Stimulated activated naive CD8-positive, alpha-beta T cell treated with anti-CD3 and anti-CD28 coated beads, Interleukin-15, Interleukin-2, amounts not matched to agents 100 ng/mL and 50 ng/mL, for 24 hours (primary cell): ENCODE measurements at regions not wholly inside any gene's neighbourhood (a gene's known extent, or its start where the extent isn't known, plus 50 kb on each side); places are given as distances from the start of the nearest gene placed in this dataset.

Experiments
- H3K27ac Mint-ChIP-seq: one replicate; pipeline ENCODE4 v1.8.0; 2021; ENCODE audit warnings: mild to moderate bottlenecking, mixed read lengths
- H3K27me3 Mint-ChIP-seq: one replicate; pipeline ENCODE4 v1.8.0; 2021; ENCODE audit warnings: mixed read lengths
- H3K36me3 Mint-ChIP-seq: one replicate; pipeline ENCODE4 v1.8.0; 2021; ENCODE audit warnings: low read depth, mixed read lengths
- H3K4me1 Mint-ChIP-seq: one replicate; pipeline ENCODE4 v1.8.0; 2021; ENCODE audit warnings: low read depth, mixed read lengths
- H3K4me3 Mint-ChIP-seq: one replicate; pipeline ENCODE4 v1.8.0; 2021; ENCODE audit warnings: mild to moderate bottlenecking, mixed read lengths
- H3K9me3 Mint-ChIP-seq: one replicate; pipeline ENCODE4 v1.8.0; 2021; ENCODE audit warnings: mixed read lengths

DNA sequence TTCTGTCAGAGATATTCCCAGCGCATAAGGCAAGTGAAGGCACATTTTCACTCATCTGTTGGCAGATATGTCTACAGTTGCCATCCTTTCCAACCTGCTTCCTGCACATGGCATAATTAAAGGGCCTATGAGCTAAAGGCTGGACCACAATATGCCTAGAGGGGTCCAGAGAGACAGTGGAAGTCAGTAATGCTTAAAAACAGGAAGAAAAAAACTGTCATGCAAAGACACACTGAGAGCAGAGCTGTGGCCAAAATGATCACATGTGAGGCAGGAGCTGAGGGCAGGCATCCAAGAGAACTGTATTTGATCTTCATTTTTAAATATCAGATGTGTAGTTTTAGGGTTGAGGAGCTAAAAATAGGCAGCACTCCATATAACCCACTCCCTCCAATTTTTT is 125.0 kb upstream of the BACH2 start:
- Mint-ChIP-seq H3K27ac (no peak overlapping the region), H3K4me3 (no peak overlapping the region), H3K4me1 (peaks cover 30% of the 10 kb centered on the region), H3K36me3 (no peaks in the 10 kb centered on the region), H3K27me3 (no peaks in the 10 kb centered on the region), H3K9me3 (peaks cover 4% of the 10 kb centered on the region)

DNA sequence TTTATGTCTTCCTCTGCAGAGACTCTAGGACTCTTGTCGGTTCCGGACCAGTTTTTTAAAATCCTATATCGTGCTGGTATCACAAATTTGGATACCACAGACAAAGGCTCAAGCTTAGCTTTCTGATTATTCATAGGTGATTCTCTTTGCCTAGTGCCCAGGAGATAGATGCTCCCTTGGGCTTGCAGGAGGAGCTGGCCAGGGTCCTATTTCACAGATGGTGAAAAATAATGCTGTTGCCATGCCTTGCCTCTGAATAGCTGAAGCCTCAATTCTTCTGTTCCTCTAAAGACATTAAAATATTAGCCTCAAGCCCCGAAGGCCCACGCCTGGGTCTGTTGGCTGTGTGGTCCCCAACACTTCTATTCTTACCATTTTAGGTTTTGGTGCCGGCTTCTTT is 123.9 kb upstream of the BACH2 start:
- Mint-ChIP-seq H3K4me3 (no peak overlapping the region), H3K27ac (no peak overlapping the region), H3K27me3 (no peaks in the 10 kb centered on the region), H3K9me3 (peaks cover 4% of the 10 kb centered on the region), H3K36me3 (no peaks in the 10 kb centered on the region), H3K4me1 (peaks cover 27% of the 10 kb centered on the region)

DNA sequence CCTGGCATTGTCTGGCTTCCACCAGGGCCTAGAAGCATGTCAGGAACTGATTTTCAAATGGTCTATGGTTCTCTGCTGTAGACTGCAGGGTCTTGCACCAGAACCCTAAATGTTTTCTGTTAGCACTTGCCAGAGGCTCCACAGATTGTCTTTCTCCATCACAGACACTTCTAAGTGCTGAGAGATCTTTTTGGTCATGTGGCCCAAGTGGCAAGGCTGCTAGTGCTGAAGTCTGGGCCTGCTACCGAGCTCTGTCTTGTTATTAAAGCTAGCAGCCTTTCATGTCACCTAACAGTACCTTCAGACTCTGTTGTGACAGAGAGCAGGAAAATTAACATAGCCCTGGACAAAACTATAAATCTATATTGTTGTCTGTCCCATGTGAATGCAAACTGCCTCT is 120.7 kb upstream of the BACH2 start:
- H3K27ac Mint-ChIP-seq = no peak overlapping the region
- H3K27me3 Mint-ChIP-seq = no peaks in the 10 kb centered on the region
- H3K4me1 Mint-ChIP-seq = peaks cover 39% of the 10 kb centered on the region
- no peaks in the 10 kb centered on the region for H3K36me3 Mint-ChIP-seq
- no peak overlapping the region for H3K4me3 Mint-ChIP-seq
- H3K9me3 Mint-ChIP-seq = peaks cover 4% of the 10 kb centered on the region

DNA sequence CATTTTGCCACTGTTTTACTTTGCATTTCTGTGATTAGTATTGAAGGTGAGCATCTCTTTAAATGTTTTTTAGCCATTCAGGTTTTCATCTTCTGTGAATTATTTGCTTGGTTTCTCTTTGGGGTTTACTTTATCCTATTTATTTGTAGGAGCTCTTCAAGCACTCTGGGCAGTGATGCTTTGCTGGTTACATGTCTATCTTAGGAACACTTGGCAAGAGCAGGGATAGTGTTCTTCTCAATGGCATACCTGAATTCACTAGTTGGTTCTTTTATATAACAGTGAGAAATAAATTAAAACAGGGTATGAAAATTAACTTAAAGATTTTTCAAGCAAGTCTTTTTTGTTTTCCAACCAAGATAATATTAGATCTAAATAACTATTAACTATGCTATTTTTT is 119.7 kb upstream of the BACH2 start:
- peaks cover 50% of the 10 kb centered on the region for H3K4me1 Mint-ChIP-seq
- H3K27ac Mint-ChIP-seq = no peak overlapping the region

DNA sequence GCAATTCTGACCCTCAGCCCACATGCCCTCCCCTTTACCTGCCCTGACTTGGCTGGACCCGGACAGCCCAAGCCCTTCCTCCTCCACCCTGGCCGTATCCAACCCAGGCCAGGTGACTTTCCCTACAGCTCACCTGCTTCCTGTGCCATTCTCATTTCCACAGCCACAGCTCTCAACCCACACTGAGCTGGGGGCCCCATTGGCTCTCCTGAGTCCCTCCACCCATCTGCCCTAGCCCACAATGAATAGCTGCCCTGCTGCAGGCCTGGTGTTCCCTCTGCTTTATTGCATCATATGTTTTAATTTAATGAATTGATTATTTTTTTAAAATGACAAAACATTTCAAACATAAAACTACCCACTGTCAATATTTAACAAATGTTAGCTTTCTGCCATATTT is 118.5 kb upstream of the BACH2 start:
- Mint-ChIP-seq H3K27ac (peak overlapping the region; percentile 72), H3K36me3 (no peaks in the 10 kb centered on the region), H3K4me1 (peaks cover 60% of the 10 kb centered on the region), H3K27me3 (no peaks in the 10 kb centered on the region), H3K9me3 (peaks cover 4% of the 10 kb centered on the region), H3K4me3 (no peak overlapping the region)

More for the DNA sequence above, 119.7 kb upstream of the BACH2 start:
- no peaks in the 10 kb centered on the region for H3K36me3 Mint-ChIP-seq
- no peak overlapping the region for H3K4me3 Mint-ChIP-seq
- peaks cover 4% of the 10 kb centered on the region for H3K9me3 Mint-ChIP-seq
- no peaks in the 10 kb centered on the region for H3K27me3 Mint-ChIP-seq

DNA sequence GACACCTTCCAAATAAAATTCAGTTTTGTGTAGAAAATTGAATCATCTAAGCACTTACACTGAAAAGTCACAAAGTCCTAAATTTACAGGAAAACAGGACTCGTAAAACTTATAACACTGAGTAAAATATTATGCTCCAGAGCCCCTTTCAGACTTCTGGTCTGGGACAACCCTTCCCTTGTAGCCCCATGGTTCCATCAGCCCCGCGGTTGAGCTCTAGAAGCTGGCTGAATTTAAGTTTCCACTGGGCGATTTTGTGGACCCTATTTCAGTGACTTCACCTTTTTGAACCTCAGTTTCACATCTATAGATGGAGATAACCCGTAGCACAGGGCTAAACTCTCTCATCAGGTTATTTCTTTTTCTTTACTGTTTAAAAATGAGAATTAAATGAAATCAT is 117.7 kb upstream of the BACH2 start:
- peak overlapping the region; percentile 67 for H3K4me3 Mint-ChIP-seq
- no peaks in the 10 kb centered on the region for H3K36me3 Mint-ChIP-seq
- no peaks in the 10 kb centered on the region for H3K27me3 Mint-ChIP-seq
- H3K9me3 Mint-ChIP-seq = peaks cover 4% of the 10 kb centered on the region
- peak overlapping the region; percentile 94 for H3K27ac Mint-ChIP-seq
- H3K4me1 Mint-ChIP-seq = peaks cover 67% of the 10 kb centered on the region

DNA sequence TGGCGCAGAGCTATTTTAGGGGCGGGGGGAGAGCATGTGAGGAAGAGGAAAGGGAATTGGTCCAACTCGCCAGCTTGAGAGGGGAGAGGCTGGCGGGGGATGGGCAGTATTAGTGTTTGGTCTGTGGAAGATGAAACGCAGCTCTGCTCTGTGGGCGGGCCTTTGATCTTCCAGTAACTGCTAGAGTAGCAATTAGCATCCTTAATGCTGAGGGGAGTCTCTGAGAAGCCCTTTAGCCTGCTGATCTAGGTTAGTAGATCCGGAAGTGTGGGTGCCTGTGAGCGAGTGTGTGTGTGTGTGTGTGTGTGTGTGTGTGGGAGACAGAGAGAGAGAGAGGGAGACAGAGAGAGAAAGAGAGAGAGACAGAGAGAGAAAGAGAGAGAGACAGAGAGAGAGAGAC is 117.2 kb upstream of the BACH2 start:
- H3K27ac Mint-ChIP-seq = peak overlapping the region; percentile 94
- H3K27me3 Mint-ChIP-seq = no peaks in the 10 kb centered on the region
- H3K36me3 Mint-ChIP-seq = no peaks in the 10 kb centered on the region
- peak overlapping the region; percentile 67 for H3K4me3 Mint-ChIP-seq
- H3K9me3 Mint-ChIP-seq = peaks cover 2% of the 10 kb centered on the region
- H3K4me1 Mint-ChIP-seq = peaks cover 72% of the 10 kb centered on the region

DNA sequence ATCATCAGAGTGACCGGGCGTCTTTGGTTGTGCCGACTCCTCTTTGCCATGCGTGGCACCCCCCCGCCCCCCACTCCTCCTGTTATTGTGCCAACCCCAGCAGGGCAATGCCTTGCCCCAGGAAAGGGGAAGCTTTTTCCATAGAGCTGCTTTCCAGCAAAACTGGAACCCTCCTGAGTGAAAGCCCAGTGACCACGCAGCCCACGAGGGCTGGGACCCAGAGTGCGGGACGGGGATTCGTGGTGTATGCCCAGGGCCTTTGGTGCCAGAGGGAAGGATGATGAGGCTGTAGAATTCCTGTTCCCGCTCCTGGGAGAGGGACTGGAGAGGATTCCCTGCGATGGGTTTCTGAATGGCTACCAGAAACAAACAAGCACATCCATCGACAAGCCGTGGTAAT is 116.8 kb upstream of the BACH2 start:
- no peaks in the 10 kb centered on the region for H3K9me3 Mint-ChIP-seq
- peaks cover 74% of the 10 kb centered on the region for H3K4me1 Mint-ChIP-seq
- peak overlapping the region; percentile 94 for H3K27ac Mint-ChIP-seq
- H3K36me3 Mint-ChIP-seq = no peaks in the 10 kb centered on the region
- peak overlapping the region; percentile 67 for H3K4me3 Mint-ChIP-seq
- H3K27me3 Mint-ChIP-seq = no peaks in the 10 kb centered on the region

DNA sequence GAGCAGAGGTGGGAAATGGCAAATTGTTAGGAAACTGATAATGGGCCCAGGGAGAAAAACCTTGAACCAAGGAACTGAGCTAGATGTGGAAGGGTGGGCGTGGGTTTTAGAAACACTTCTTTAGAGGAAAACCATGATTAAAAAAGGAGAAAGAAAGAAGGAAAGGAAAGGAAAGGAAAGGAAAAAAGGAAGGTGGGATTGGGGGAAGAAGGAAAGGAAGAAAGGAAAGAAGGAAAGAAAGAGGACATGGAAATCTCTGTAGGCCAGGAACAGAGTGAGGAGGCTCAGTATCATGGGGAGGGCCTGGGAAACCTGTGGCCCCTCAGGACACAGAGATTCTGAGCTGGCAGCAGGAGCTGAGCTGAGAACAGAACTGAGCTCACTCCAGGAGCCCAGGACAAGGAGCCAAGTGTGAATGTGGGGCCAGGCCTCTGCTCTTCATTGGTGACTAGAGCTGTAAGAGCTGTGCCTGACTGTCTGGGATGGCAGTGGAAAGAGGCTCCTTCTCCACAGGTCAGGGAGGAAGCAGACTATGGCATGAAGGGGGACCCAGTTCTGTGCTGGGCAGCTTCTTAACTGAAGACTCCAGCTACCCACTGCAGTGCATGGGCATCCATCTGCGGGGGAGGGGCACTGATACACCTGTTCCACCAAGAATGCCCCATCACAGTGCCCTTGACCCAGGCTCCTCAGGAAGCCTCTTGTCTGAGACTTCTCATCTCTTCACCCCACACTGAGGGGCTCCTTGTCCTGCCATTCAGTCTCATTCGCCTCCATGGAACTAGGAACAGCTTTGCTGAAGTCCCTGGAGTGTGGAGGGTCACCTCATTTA is 116.1 kb upstream of the BACH2 start:
- Mint-ChIP-seq H3K9me3 (no peaks in the 10 kb centered on the region), H3K27ac (peak overlapping the region; percentile 94), H3K36me3 (no peaks in the 10 kb centered on the region), H3K27me3 (no peaks in the 10 kb centered on the region), H3K4me1 (peaks cover 74% of the 10 kb centered on the region), H3K4me3 (no peak overlapping the region)

DNA sequence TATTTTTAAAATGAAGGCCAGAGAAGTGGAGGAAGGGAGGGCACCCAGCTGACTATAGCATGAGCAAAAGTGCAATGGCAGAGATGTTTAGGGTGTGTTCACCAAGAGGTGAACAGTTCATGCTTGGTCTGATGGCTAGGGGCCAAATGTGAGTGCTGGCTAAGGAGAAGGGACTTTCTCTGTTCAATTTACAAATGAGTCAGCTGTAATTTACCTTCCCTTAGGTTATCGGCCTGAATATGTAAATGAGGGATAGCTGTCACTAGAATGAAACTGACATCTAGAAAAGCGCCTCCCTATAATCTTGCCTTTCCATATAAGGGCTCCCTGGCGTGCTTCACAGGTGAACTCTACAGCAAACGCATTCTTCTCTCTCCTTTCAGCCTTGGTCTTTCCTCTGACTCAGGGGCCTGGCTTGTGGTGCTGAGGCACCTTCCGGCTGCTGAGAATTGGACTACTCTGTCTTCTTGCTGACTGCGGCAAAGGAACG is 114.7 kb upstream of the BACH2 start:
- no peaks in the 10 kb centered on the region for H3K9me3 Mint-ChIP-seq
- no peaks in the 10 kb centered on the region for H3K36me3 Mint-ChIP-seq
- no peaks in the 10 kb centered on the region for H3K27me3 Mint-ChIP-seq
- peak overlapping the region; percentile 81 for H3K27ac Mint-ChIP-seq
- H3K4me1 Mint-ChIP-seq = peaks cover 85% of the 10 kb centered on the region
- H3K4me3 Mint-ChIP-seq = no peak overlapping the region

DNA sequence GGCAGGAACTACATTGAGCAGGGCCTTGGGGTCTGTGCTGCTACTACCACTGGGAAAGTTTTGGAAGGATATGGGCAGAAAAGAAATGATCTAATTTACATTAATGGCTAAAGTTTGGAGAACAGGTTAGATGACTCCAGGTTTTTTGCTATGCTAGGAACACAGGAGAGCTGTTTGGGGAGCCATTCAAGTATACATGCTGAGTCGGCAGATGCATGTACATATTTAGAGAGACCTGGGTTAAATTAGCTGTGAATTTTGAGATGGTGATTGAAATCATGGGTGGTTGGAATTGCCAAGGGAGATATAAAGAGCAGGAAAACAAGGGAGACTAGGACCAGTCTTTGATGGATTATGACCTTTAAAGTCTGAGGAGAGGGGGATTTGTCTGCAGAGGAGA is 113.1 kb upstream of the BACH2 start:
- no peaks in the 10 kb centered on the region for H3K27me3 Mint-ChIP-seq
- H3K27ac Mint-ChIP-seq = peak overlapping the region; percentile 8
- H3K4me1 Mint-ChIP-seq = peaks cover 82% of the 10 kb centered on the region
- H3K4me3 Mint-ChIP-seq = no peak overlapping the region
- H3K36me3 Mint-ChIP-seq = no peaks in the 10 kb centered on the region
- H3K9me3 Mint-ChIP-seq = no peaks in the 10 kb centered on the region

DNA sequence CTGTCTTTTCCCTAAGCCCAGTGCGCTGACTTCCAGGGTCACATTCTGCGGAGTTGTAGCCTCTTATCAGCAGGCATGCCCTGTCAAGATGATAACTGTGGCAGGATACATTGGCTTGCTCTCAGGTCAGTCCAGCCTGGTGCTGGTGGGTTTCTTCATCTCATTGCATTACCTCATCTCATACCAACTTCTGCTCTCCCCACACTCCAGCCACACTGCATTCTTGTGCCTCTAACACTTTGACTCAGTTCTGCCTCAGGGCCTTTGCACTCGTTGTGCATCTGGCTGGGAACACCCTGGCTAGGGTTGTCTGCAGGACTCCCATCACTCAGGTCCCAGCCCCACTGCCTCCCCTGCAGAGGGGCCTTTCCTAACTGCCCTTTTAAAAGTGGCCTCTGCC is 110.3 kb upstream of the BACH2 start:
- no peaks in the 10 kb centered on the region for H3K9me3 Mint-ChIP-seq
- peak overlapping the region; percentile 59 for H3K27ac Mint-ChIP-seq
- no peaks in the 10 kb centered on the region for H3K36me3 Mint-ChIP-seq
- no peak overlapping the region for H3K4me3 Mint-ChIP-seq
- no peaks in the 10 kb centered on the region for H3K27me3 Mint-ChIP-seq
- peaks cover 77% of the 10 kb centered on the region for H3K4me1 Mint-ChIP-seq

DNA sequence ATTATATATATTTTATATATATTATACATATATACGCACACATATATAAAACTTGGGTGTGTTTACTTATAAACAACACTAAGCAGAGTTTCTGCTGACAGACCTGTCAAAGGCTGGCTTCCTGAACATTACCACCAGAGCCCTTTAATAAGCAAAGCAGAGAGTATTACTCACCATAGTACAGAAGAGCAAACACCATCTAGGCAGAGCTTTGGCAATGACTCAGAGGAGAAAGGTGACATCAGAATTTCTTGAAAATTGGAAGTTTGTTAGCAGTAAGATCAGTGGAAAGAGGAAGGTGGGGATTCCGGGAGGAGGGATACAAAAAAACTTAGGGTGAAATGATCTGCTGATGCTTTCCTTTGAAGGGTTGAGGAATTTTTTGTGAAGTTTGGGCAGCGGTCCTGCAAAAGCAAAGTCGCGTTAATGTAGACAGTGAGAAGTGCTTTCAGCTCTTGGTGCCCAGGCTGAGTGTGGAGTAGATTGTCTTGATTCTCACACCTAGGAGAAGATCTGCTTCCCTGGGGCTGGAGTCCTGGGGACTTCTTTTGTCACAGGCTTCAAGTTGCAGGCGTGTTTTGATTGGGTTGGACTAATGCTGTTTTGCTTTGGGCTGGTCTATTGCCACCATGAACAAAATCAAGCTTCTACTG is 109.6 kb upstream of the BACH2 start:
- Mint-ChIP-seq H3K36me3 (no peaks in the 10 kb centered on the region), H3K9me3 (no peaks in the 10 kb centered on the region), H3K27ac (peak overlapping the region; percentile 59), H3K27me3 (no peaks in the 10 kb centered on the region), H3K4me1 (peaks cover 75% of the 10 kb centered on the region), H3K4me3 (peak overlapping the region; percentile 1)

DNA sequence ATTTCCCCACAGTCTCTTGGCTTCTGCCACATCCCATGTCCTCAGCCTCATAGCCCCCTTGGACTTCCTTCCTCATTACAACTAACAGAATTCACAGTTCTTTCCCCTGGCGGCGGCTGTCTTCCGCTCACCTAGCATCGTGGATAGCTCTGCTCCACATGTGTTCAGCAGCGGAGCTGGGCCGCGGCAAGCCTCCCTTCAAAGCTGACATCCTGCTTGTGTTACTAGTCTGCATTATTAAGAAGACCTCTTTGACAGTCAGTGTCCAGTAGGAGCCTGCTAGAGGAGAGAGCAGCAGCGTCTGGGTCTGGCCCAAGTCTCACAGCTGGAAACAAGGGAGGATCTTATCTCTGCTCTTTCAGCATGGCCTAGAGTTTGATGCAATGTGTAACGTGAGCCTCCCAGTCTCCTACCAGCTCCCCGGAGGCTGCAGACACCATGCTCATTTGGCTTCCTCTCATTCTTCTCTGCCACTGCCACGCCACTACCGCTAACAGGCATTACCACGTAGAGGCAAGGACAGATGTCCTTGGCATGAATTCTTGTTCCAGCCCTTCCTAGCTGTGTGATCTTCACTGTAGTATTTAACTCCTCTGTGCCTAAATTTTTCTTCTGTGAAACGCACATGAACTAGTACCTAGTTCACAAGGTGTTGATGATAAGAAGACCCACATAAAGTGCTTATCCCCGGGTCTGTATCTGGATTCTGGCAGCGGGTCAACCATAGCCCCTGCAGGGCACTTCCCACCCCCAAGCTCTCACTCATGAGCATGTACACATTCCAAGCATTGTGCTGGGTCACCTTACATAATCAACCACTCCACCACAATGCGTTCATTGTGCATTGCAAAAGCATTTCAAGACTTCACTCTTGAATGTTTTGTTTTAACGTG is 107.1 kb upstream of the BACH2 start:
- no peaks in the 10 kb centered on the region for H3K27me3 Mint-ChIP-seq
- no peaks in the 10 kb centered on the region for H3K9me3 Mint-ChIP-seq
- peaks cover 78% of the 10 kb centered on the region for H3K4me1 Mint-ChIP-seq
- H3K36me3 Mint-ChIP-seq = no peaks in the 10 kb centered on the region
- peak overlapping the region; percentile 15 for H3K4me3 Mint-ChIP-seq
- H3K27ac Mint-ChIP-seq = peak overlapping the region; percentile 90

DNA sequence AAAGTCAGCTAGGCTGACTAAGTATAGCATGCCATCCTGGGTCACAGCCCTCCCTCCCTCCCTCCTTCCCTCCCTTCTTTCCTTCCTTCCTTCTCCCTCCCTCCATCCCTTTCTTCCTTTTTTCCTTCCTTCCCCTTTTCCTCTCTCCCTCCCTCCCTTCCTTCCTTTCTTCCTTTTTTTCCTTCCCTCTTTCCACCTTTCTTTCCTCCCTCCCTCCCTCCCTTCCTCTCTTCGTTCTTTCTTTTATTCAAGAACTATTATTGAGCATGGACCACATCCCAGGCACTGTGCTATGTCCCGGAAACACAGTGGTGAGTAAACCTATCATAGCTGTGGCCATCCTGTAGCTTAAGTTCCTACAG is 106.2 kb upstream of the BACH2 start:
- no peaks in the 10 kb centered on the region for H3K36me3 Mint-ChIP-seq
- H3K27me3 Mint-ChIP-seq = no peaks in the 10 kb centered on the region
- H3K27ac Mint-ChIP-seq = peak overlapping the region; percentile 90
- H3K4me1 Mint-ChIP-seq = peaks cover 86% of the 10 kb centered on the region
- no peaks in the 10 kb centered on the region for H3K9me3 Mint-ChIP-seq
- H3K4me3 Mint-ChIP-seq = peak overlapping the region; percentile 15
